ENCODE measurements at regions not wholly inside any gene's neighbourhood (a gene's known extent, or its start where the extent isn't known, plus 50 kb on each side); places are given as distances from the start of the nearest gene placed in this dataset.

DNA sequence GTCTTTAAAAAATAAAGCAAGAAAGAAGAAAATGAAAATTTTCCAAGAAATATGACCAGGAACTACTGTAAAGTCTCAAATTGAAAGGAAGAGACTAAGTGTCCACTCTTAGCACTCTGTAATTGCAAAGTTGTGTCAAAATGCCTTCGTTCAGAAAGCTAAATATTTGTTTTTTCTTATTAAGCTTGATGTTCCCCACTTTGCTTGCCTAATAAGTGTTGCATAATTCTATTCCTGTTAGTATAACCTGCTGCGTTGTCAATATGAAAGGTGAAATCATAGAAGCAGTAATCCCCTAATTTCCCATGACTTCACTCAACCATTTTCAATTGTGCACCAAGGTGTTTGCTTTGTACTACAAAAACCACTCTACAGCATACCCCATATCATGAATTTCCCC is 442.9 kb upstream of the CTSO start:
- H3K4me3 ChIP-seq (ENCODE audit: control insufficient read depth, low read depth, low read length): no peak overlapping the region
- TF ChIP-seq, protein P1, sequence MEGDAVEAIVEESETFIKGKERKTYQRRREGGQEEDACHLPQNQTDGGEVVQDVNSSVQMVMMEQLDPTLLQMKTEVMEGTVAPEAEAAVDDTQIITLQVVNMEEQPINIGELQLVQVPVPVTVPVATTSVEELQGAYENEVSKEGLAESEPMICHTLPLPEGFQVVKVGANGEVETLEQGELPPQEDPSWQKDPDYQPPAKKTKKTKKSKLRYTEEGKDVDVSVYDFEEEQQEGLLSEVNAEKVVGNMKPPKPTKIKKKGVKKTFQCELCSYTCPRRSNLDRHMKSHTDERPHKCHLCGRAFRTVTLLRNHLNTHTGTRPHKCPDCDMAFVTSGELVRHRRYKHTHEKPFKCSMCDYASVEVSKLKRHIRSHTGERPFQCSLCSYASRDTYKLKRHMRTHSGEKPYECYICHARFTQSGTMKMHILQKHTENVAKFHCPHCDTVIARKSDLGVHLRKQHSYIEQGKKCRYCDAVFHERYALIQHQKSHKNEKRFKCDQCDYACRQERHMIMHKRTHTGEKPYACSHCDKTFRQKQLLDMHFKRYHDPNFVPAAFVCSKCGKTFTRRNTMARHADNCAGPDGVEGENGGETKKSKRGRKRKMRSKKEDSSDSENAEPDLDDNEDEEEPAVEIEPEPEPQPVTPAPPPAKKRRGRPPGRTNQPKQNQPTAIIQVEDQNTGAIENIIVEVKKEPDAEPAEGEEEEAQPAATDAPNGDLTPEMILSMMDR (conservative IDR thresholded peaks at IDR 0.05; ENCODE audit: control insufficient read depth, insufficient read depth, low read depth, low read length): no peak
- no peak for DNase-seq (ENCODE audit: low read depth)

DNA sequence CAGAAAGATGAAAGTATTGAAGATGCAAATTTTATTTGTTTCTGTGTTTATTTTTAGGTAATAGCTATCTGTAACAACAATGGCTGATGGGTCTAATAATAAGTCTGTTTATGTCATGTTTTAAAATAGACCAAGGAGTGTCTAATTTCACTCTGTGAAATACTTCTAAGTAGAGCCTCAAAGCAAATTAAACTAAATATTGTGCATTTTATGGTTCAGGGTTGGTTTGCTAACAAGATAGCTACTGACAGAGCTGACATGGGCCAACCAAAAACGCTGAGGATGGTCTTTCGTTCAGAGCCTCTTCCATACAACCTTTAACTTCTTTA is 437.6 kb upstream of the CTSO start:
- TF ChIP-seq, protein P1 (conservative IDR thresholded peaks at IDR 0.05; ENCODE audit: control insufficient read depth, insufficient read depth, low read depth, low read length): no peak
- H3K4me3 ChIP-seq (ENCODE audit: control insufficient read depth, low read depth, low read length): no peak overlapping the region
- DNase-seq (ENCODE audit: low read depth): no peak

DNA sequence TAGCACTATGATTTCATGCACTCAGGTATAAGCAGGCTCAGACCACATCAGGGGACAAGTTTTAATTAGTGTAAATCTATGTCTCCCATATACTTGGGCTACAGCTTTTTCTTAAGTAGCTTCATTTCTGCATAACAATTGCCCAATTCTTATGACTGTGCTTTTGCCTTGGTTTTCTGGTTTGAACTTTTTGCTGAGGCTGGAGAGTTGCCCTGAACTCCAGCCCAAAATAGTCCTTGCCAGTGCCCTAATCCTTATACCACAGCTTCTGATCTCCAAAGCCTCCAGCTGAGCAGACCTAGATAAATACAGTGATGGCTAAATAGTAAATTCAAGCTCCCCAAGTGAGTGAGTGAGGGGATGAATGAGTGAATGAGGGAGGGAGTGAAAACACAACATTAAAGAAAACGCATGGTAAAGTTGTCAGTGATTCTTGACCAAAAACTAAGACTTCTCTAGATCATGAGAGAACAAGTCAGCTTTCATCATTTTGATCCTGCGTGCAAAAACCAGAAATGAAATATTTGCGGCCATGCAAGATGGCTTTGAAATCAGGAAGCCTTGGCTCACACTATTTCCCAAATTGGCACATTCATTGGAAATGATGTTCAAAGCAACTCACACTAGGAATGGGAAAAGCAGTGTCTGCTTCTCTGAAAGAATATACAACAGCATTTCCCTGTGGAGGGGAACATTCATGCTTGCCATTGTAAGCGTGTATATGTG is 437.1 kb upstream of the CTSO start:
- DNase-seq (ENCODE audit: low read depth): peak; percentile 71
- TF ChIP-seq, protein P1 (conservative IDR thresholded peaks at IDR 0.05; ENCODE audit: control insufficient read depth, insufficient read depth, low read depth, low read length): no peak
- H3K4me3 ChIP-seq (ENCODE audit: control insufficient read depth, low read depth, low read length): no peak overlapping the region

DNA sequence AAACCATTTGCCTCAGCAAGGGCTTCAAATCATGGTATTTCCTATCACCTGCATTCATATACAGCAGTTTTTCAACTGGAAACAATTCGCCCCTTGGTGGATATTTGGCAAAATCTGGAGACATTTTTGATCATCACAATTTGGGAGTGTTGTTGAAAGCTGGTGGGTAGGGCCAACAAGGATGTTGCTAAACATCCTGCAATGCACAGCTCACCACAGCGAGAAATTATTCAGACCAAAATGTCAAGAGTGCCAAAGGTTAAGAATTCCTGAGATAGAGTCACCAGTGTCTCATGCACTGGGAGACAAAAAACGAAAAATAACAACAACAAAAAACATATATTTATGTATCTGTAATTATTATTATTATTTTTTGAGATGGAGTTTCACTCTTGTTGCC is 435.2 kb upstream of the CTSO start:
- no peak overlapping the region for H3K4me3 ChIP-seq (ENCODE audit: control insufficient read depth, low read depth, low read length)
- peak; percentile 81 for DNase-seq (ENCODE audit: low read depth)
- TF ChIP-seq, protein P1 (conservative IDR thresholded peaks at IDR 0.05; ENCODE audit: control insufficient read depth, insufficient read depth, low read depth, low read length): no peak

DNA sequence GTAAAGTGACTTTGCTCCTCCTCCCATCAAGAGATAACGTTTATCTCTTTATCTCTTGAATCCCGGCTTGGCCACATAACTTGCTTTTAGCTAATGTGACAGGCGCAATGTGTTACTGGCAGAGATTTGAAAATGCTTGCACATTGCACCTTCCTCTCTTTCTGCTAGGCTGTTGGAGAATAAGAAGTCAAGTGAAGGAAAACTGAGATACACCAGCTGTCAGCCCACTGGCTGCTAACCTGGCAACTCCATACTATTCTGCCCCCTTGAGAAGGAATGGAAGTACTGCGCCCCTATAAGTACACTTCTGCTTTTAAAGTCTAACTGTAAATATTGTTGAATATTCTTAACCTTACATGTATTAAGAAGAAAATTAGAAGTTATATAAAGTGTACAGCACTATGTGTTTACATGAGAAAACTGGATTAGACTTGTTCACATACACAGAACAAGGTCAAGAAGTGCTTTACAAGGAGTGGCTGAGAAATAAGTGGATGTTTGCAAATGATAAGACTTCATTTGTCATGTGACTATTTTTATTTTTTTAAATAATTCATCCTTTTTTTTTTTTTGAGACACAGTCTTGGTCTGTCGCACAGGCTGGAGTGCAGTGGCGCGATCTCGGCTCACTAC is 424.5 kb upstream of the CTSO start:
- H3K4me3 ChIP-seq (ENCODE audit: control insufficient read depth, low read depth, low read length): no peak overlapping the region
- TF ChIP-seq, protein P1 (conservative IDR thresholded peaks at IDR 0.05; ENCODE audit: control insufficient read depth, insufficient read depth, low read depth, low read length): peak; percentile 62
- peak; percentile 59 for DNase-seq (ENCODE audit: low read depth)

DNA sequence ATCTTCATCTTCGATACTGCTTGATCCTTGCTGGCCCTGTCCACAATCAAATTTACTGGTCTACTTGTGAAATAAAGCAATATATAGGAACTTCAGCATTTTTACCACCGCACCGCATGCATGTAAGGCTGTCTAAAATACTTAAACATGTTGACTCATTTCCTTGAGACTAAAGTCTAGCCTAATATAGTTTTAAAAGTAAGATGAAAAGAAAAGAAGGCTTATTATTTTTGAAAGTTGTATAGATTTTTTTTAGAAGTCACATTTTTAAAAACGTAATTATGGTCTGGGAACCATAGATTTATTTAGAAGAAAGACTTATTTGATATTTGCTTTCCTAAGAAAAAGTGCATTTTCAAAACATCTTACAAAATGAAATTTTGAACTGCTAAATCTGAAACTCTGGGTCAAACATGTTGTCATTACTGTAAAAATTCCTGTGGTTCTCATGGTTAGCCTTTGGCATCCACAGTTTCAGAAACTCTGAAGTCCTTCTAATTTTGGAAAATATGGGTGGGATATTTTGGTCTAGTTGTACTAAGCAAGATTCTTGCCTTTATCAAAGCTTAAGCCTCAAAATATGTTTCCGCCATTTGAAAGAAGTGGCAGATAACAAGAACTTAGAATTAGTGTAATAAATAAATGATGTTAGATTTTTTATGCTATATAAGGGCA is 423.5 kb upstream of the CTSO start:
- TF ChIP-seq, protein P1 (conservative IDR thresholded peaks at IDR 0.05; ENCODE audit: control insufficient read depth, insufficient read depth, low read depth, low read length): no peak
- no peak overlapping the region for H3K4me3 ChIP-seq (ENCODE audit: control insufficient read depth, low read depth, low read length)
- DNase-seq (ENCODE audit: low read depth): peak; percentile 21

Data from fibroblast of mammary gland (primary cell).